ENCODE measurements at regions not wholly inside any gene's neighbourhood (a gene's known extent, or its start where the extent isn't known, plus 50 kb on each side); places are given as distances from the start of the nearest gene placed in this dataset.

DNA sequence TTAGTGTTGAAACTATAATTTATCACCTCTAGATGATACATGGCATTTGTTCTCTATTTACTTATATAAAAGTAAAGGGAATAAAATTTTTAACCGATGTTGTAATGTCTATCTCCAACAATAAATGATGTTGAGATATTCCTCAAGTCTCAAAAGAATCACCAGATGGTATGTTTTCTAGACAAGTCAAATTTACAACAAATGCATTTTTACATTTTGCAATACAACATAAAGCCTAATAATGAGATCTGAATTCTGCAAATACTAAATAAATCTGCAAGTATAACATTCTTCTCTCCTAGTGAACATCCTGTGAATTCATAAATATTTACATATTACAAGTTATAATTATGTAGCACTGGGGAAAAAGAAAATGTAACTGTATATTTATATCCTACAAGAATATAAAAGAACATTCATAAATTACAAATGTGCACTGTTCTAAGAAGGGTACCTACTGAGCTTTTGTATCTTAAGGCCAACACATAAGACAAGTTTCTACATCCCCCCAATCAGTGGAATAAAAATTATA, 1504.4 kb upstream of the ZEB2 start:
- TF ChIP-seq TOX (CRISPR knock-in tag; IDR thresholded peaks at IDR 0.05; ENCODE audit: borderline replicate concordance) (no peak), ZNF70 (CRISPR knock-in tag; IDR thresholded peaks at IDR 0.05) (no peak), ZFP30 (CRISPR knock-in tag; IDR thresholded peaks at IDR 0.05) (no peak), OSR1 (CRISPR knock-in tag; IDR thresholded peaks at IDR 0.05) (no peak), ZNF8 (CRISPR knock-in tag; IDR thresholded peaks at IDR 0.05) (no peak), ARNTL (CRISPR knock-in tag; IDR thresholded peaks at IDR 0.05; ENCODE audit: borderline replicate concordance, low read depth) (no peak), TCF4 (CRISPR knock-in tag; IDR thresholded peaks at IDR 0.05; ENCODE audit: borderline replicate concordance) (no peak), SNAI2 (CRISPR knock-in tag; IDR thresholded peaks at IDR 0.05) (no peak)
- TF ChIP-seq, protein P1, sequence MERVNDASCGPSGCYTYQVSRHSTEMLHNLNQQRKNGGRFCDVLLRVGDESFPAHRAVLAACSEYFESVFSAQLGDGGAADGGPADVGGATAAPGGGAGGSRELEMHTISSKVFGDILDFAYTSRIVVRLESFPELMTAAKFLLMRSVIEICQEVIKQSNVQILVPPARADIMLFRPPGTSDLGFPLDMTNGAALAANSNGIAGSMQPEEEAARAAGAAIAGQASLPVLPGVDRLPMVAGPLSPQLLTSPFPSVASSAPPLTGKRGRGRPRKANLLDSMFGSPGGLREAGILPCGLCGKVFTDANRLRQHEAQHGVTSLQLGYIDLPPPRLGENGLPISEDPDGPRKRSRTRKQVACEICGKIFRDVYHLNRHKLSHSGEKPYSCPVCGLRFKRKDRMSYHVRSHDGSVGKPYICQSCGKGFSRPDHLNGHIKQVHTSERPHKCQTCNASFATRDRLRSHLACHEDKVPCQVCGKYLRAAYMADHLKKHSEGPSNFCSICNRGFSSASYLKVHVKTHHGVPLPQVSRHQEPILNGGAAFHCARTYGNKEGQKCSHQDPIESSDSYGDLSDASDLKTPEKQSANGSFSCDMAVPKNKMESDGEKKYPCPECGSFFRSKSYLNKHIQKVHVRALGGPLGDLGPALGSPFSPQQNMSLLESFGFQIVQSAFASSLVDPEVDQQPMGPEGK (CRISPR knock-in tag; IDR thresholded peaks at IDR 0.05; ENCODE audit: borderline replicate concordance), result no peak
- TF ChIP-seq, protein P2, sequence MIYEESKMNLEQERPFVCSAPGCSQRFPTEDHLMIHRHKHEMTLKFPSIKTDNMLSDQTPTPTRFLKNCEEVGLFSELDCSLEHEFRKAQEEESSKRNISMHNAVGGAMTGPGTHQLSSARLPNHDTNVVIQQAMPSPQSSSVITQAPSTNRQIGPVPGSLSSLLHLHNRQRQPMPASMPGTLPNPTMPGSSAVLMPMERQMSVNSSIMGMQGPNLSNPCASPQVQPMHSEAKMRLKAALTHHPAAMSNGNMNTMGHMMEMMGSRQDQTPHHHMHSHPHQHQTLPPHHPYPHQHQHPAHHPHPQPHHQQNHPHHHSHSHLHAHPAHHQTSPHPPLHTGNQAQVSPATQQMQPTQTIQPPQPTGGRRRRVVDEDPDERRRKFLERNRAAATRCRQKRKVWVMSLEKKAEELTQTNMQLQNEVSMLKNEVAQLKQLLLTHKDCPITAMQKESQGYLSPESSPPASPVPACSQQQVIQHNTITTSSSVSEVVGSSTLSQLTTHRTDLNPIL (CRISPR knock-in tag; IDR thresholded peaks at IDR 0.05; ENCODE audit: low read depth), result no peak
- TF ChIP-seq, protein P3, sequence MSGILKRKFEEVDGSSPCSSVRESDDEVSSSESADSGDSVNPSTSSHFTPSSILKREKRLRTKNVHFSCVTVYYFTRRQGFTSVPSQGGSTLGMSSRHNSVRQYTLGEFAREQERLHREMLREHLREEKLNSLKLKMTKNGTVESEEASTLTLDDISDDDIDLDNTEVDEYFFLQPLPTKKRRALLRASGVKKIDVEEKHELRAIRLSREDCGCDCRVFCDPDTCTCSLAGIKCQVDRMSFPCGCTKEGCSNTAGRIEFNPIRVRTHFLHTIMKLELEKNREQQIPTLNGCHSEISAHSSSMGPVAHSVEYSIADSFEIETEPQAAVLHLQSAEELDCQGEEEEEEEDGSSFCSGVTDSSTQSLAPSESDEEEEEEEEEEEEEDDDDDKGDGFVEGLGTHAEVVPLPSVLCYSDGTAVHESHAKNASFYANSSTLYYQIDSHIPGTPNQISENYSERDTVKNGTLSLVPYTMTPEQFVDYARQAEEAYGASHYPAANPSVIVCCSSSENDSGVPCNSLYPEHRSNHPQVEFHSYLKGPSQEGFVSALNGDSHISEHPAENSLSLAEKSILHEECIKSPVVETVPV (CRISPR knock-in tag; IDR thresholded peaks at IDR 0.05), result no peak
